ENCODE measurements at regions not wholly inside any gene's neighbourhood (a gene's known extent, or its start where the extent isn't known, plus 50 kb on each side); places are given as distances from the start of the nearest gene placed in this dataset.

DNA sequence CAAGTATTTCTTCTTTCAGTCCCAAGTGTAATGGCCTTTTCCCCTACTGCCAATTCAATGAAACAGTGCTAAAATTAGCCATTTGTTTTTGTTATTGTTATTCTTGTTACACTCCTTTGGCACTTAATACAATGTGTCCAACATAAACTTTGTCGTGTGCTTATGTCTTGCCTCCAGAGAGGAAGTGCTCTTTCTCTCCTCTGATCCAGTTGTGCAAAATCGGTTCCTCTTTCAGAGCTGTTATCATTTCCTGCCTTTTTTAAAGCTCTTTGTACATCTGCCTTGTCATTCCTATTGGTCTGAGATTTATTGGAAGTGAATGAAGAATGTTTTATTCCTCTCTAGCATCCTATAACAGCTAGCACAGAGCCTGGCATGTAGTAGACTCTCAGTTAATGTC is 623.2 kb upstream of the ID2 start:
- Histone ChIP-seq H3K36me3 (ENCODE audit: insufficient read depth, low read length) (no peaks in the 10 kb centered on the region), H3K4me1 (ENCODE audit: insufficient read depth, low read length) (no peaks in the 10 kb centered on the region), H3K4me3 (ENCODE audit: low read length) (no peak overlapping the region), H2AFZ (ENCODE audit: low read depth, low read length) (no peak overlapping the region), H3K9me3 (ENCODE audit: low read length) (no peaks in the 10 kb centered on the region), H3K27me3 (ENCODE audit: insufficient read depth, low read length) (no peaks in the 10 kb centered on the region)

DNA sequence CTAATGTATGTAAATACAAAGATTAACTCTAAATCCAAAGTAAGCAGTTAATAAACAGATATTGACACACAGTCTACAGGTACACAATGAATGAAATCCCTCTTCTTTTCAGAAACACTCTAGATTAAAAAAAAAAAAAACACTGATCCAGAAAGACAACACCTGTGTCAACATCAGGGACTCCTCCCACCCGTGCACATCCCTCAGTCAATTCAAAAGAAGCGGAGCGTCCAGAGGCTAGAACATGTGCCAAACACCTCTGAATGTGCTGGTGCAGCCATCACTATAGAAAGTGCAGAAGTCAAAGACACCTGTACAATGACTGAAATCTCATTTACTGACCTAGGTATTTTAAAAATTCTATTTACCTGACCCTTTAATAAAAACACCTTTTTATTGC is 622.6 kb upstream of the ID2 start:
- no peak overlapping the region for H2AFZ ChIP-seq (ENCODE audit: low read depth, low read length)
- H3K9me3 ChIP-seq (ENCODE audit: low read length): no peaks in the 10 kb centered on the region
- no peak overlapping the region for H3K4me3 ChIP-seq (ENCODE audit: low read length)
- no peaks in the 10 kb centered on the region for H3K4me1 ChIP-seq (ENCODE audit: insufficient read depth, low read length)
- no peaks in the 10 kb centered on the region for H3K27me3 ChIP-seq (ENCODE audit: insufficient read depth, low read length)
- no peaks in the 10 kb centered on the region for H3K36me3 ChIP-seq (ENCODE audit: insufficient read depth, low read length)

DNA sequence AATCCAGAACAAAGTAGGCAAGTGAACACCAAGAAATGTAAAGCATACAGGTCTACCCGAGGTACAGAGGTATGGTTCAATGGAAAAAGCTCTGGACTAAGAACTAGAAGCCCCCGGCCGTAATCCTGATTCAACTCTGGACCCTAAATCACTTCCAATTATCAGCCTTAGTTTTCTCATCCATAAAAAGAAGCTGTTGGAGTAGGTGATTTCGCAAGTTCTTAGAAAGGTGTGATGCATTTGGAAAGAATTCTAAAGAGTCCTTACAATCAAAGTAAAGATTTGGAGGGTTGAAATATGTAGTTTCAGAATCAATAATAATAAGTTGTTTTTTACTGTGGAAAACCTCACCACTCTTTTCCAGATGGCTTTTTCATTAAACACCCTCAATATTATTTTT is 622.1 kb upstream of the ID2 start:
- Histone ChIP-seq H3K36me3 (ENCODE audit: insufficient read depth, low read length) (no peaks in the 10 kb centered on the region), H3K27me3 (ENCODE audit: insufficient read depth, low read length) (no peaks in the 10 kb centered on the region), H2AFZ (ENCODE audit: low read depth, low read length) (no peak overlapping the region), H3K4me3 (ENCODE audit: low read length) (no peak overlapping the region), H3K4me1 (ENCODE audit: insufficient read depth, low read length) (no peaks in the 10 kb centered on the region), H3K9me3 (ENCODE audit: low read length) (peaks cover 2% of the 10 kb centered on the region)

DNA sequence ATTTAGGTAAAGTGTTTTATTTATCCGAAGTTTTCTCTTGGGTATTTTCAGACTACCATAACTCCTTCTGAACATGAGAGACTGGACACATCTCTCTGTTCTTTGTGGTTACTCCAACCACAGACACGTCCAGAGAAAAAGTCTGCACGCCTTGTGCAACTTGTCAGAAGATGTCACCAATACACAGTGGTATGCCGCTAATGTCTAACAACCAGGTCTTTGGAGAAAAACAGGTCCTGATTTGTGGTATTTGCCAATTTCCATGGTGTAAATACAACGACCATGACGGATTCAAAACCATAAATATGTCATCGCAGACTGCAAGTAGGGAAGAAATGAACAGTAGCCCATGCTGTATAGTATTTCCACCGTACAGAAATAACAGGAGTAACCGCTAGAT is 620.6 kb upstream of the ID2 start:
- Histone ChIP-seq H2AFZ (ENCODE audit: low read depth, low read length) (no peak overlapping the region), H3K9me3 (ENCODE audit: low read length) (peaks cover 3% of the 10 kb centered on the region), H3K27me3 (ENCODE audit: insufficient read depth, low read length) (no peaks in the 10 kb centered on the region), H3K4me3 (ENCODE audit: low read length) (no peak overlapping the region), H3K4me1 (ENCODE audit: insufficient read depth, low read length) (no peaks in the 10 kb centered on the region), H3K36me3 (ENCODE audit: insufficient read depth, low read length) (no peaks in the 10 kb centered on the region)

DNA sequence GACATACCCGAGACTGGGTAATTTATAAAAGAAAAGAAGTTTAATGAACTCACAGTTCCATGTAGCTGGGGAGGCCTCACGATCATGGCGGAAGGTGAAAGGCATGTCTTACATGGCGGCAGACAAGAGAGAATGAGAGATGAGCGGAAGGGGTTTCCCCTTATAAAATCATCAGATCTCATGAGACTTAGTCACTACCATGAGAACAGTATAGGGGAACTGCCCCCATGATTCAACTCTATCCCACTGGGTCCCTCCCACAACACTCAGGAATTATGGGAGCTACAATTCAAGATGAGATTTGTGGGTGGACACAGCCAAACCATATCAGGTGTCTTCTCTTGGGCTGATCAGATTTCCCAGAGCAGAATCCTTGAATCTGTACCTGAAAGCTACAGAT is 617.3 kb upstream of the ID2 start:
- Histone ChIP-seq H3K27me3 (ENCODE audit: insufficient read depth, low read length) (no peaks in the 10 kb centered on the region), H3K36me3 (ENCODE audit: insufficient read depth, low read length) (no peaks in the 10 kb centered on the region), H3K9me3 (ENCODE audit: low read length) (peaks cover 3% of the 10 kb centered on the region), H3K4me3 (ENCODE audit: low read length) (no peak overlapping the region), H3K4me1 (ENCODE audit: insufficient read depth, low read length) (no peaks in the 10 kb centered on the region), H2AFZ (ENCODE audit: low read depth, low read length) (no peak overlapping the region)

DNA sequence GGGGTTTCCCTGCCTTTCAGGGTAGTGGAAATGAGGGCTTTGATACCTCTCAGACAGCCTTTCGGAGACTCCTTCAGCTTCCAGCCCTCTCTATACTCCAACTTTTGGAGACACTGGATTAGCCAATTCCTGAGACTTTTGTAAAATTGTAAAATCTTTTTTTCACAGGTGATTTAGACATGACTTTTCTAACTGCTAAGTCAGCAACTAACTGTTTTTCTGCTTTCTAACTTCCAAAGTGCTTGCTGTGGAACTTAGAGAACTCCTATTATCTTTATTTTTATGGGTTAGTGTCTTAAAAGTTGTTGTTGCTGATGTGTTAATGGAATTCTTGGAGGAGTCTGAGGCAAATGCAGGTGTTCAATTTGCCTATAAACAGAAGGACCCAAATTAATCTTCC is 616.7 kb upstream of the ID2 start:
- Histone ChIP-seq H3K27me3 (ENCODE audit: insufficient read depth, low read length) (no peaks in the 10 kb centered on the region), H3K36me3 (ENCODE audit: insufficient read depth, low read length) (no peaks in the 10 kb centered on the region), H3K4me1 (ENCODE audit: insufficient read depth, low read length) (no peaks in the 10 kb centered on the region), H3K9me3 (ENCODE audit: low read length) (peaks cover 3% of the 10 kb centered on the region), H3K4me3 (ENCODE audit: low read length) (no peak overlapping the region), H2AFZ (ENCODE audit: low read depth, low read length) (no peak overlapping the region)

DNA sequence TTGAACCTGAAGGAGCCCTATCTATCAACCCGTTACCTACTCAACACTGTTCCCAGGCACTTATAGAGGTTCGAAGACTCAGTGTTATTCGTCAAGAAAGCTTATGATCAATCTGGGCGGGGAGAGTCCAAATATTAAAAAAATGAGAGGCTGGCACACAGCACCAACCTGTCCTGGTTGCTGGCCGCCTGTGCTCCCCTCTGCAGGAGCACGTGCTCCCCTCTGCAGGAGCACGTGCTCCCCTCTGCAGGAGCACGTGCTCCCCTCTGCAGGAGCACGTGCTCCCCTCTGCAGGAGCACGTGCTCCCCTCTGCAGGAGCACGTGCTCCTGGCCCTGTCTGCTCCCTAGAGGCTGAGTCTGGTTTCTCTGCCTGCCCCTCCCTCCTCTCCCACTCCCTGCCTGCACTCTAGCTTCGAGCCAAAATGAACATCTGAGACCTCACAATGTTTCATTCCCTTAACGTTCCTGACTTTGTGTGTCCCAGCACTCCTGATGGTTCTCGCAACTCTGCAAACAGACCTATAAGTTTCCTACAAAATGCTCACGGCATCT is 614.0 kb upstream of the ID2 start:
- peaks cover 3% of the 10 kb centered on the region for H3K9me3 ChIP-seq (ENCODE audit: low read length)
- H3K4me3 ChIP-seq (ENCODE audit: low read length): no peak overlapping the region
- no peaks in the 10 kb centered on the region for H3K36me3 ChIP-seq (ENCODE audit: insufficient read depth, low read length)
- no peaks in the 10 kb centered on the region for H3K27me3 ChIP-seq (ENCODE audit: insufficient read depth, low read length)
- H3K4me1 ChIP-seq (ENCODE audit: insufficient read depth, low read length): no peaks in the 10 kb centered on the region
- H2AFZ ChIP-seq (ENCODE audit: low read depth, low read length): no peak overlapping the region

DNA sequence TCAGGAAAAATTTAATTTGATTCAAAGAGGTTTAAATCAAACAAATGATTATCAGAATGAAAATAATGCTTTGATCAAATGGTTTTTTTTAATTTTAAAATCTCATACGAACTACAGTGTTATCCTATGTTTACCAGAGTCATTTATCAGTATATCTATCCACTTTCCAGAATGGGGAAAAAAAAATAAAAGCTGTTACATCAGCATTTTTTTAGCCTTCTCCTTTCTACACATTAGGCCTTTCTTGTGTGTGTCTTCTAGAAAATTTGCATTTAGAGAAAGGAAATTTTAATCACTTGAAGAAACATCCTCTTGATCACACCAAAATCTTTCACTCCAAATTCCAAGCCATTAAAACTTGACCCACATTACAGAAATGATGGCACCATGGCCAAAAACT is 608.9 kb upstream of the ID2 start:
- Histone ChIP-seq H3K27me3 (ENCODE audit: insufficient read depth, low read length) (no peaks in the 10 kb centered on the region), H3K9me3 (ENCODE audit: low read length) (no peaks in the 10 kb centered on the region), H3K4me1 (ENCODE audit: insufficient read depth, low read length) (no peaks in the 10 kb centered on the region), H3K36me3 (ENCODE audit: insufficient read depth, low read length) (no peaks in the 10 kb centered on the region), H3K4me3 (ENCODE audit: low read length) (no peak overlapping the region), H2AFZ (ENCODE audit: low read depth, low read length) (no peak overlapping the region)

DNA sequence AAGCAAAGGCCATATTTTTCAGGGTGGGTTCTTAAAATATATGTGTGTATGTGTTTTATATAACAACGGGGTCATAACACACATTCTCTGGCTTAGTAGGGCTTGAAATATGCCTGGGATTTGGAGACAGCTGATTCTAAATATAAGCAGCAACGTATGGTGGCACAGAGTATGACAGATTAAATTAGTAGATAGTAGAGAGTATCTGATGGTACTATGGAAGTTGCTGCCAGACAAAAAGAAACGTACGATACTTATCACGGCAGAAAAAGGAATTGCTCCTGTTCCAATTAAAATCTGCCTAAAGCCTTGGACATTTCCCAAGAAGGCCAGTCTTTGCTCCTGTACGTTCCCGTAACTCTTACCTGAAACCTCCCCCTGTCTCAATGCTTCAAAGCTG is 607.9 kb upstream of the ID2 start:
- no peaks in the 10 kb centered on the region for H3K4me1 ChIP-seq (ENCODE audit: insufficient read depth, low read length)
- H3K27me3 ChIP-seq (ENCODE audit: insufficient read depth, low read length): no peaks in the 10 kb centered on the region
- H3K36me3 ChIP-seq (ENCODE audit: insufficient read depth, low read length): no peaks in the 10 kb centered on the region
- no peak overlapping the region for H2AFZ ChIP-seq (ENCODE audit: low read depth, low read length)
- H3K4me3 ChIP-seq (ENCODE audit: low read length): no peak overlapping the region
- no peaks in the 10 kb centered on the region for H3K9me3 ChIP-seq (ENCODE audit: low read length)

DNA sequence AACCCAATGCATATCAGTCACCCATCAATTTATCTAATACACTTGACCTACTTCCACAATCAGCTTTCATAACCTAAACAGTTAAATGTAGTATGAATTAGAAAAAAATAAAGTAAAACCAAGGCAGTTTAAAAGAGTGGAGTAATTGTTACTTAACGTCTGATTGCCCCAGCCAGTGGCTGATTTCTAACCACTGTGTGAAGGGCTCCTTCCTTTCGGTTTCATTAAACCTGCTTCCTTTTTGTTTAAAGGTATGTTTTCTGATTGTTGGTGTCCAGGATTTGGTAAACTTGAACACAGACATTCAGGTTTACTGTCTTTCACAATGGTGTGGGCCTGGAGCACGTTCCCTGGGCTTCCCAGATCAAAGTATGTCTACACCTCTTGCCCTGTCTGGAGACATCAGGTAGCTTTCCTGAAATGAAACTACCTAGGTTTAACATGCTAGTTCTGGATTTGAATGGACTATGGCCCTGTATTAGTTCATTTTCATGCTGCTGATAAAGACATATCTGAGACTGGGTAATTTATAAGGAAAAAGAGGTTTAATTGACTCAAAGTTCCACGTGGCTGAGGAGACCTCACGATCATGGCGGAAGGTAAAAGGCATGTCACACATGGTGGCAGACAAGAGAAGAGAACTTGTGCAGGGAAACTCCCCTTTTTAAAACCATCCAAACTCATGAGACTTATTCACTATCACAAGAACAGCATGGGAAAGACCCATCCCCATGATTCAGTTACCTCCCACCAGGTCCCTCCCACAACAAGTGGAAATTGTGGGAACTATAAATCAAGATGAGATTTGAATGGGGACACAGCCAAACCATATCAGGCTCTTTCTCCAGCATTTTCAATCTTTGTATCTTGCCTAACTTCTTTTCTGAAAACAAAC is 605.2 kb upstream of the ID2 start:
- no peak overlapping the region for H3K4me3 ChIP-seq (ENCODE audit: low read length)
- H3K9me3 ChIP-seq (ENCODE audit: low read length): no peaks in the 10 kb centered on the region
- no peak overlapping the region for H2AFZ ChIP-seq (ENCODE audit: low read depth, low read length)
- H3K4me1 ChIP-seq (ENCODE audit: insufficient read depth, low read length): no peaks in the 10 kb centered on the region
- no peaks in the 10 kb centered on the region for H3K27me3 ChIP-seq (ENCODE audit: insufficient read depth, low read length)
- H3K36me3 ChIP-seq (ENCODE audit: insufficient read depth, low read length): no peaks in the 10 kb centered on the region

DNA sequence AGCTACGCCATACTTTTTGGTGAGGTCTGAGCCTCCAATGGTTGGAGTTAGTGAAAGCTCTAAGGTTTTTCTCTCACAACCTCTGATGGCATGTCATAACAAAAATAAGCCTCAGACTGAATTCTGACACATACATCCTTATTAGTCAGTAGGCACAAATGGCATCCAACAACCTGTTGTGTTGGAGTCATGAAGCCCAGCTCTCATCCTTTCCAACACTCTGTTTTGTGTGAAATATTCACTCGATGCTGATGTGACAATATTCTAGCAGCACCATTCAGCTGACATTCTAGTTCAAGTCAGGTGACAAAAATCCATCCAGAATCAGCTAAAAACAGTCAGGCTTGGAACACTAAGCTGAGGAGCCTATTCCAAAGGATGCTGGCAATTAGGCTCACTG is 603.2 kb upstream of the ID2 start:
- Histone ChIP-seq H2AFZ (ENCODE audit: low read depth, low read length) (no peak overlapping the region), H3K36me3 (ENCODE audit: insufficient read depth, low read length) (no peaks in the 10 kb centered on the region)

DNA sequence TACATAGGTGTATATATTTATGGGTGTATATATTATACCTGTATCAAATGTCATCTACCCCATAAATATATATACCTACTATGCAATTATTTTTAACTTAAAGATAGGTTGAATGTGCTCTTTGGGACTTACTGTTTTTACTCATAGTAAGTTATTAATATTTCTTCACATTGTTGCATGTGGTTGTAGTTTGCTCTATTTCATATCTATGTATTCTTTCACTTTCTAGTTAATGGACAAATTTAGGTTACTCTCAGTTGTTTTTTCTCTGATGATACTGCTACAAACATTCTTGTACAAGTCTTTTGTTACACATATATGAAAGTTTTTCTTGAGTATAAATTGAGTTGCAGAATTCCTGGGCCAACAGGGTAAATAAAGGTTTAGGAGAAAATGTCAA is 601.8 kb upstream of the ID2 start:
- H3K9me3 ChIP-seq (ENCODE audit: low read length): no peaks in the 10 kb centered on the region

More for the DNA sequence above, 603.2 kb upstream of the ID2 start:
- H3K9me3 ChIP-seq (ENCODE audit: low read length): no peaks in the 10 kb centered on the region
- H3K4me3 ChIP-seq (ENCODE audit: low read length): no peak overlapping the region
- H3K4me1 ChIP-seq (ENCODE audit: insufficient read depth, low read length): no peaks in the 10 kb centered on the region
- no peaks in the 10 kb centered on the region for H3K27me3 ChIP-seq (ENCODE audit: insufficient read depth, low read length)

DNA sequence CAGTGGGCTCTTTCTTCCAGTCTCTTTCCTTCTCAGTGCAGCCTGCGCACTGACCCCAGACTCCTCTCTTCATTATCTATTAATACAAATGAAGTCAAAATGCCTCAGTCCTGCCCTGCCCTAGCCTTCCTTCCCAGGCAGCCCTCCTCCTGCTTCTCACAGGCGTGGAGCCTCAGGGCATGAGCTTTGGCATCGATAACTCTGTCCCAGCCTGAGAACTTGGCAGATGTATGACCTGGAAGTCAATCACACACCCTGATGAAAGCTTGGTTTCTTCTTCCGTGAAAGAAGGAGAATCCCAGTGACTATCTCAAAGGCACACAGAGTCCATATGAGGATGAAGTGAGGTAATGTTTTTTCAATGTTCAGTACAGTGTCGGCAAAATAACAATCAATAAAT is 600.7 kb upstream of the ID2 start:
- H2AFZ ChIP-seq (ENCODE audit: low read depth, low read length): no peak overlapping the region
- H3K4me1 ChIP-seq (ENCODE audit: insufficient read depth, low read length): no peaks in the 10 kb centered on the region
- H3K4me3 ChIP-seq (ENCODE audit: low read length): no peak overlapping the region
- H3K9me3 ChIP-seq (ENCODE audit: low read length): no peaks in the 10 kb centered on the region
- H3K27me3 ChIP-seq (ENCODE audit: insufficient read depth, low read length): no peaks in the 10 kb centered on the region
- no peaks in the 10 kb centered on the region for H3K36me3 ChIP-seq (ENCODE audit: insufficient read depth, low read length)

More for the DNA sequence above, 601.8 kb upstream of the ID2 start:
- no peak overlapping the region for H2AFZ ChIP-seq (ENCODE audit: low read depth, low read length)
- H3K4me3 ChIP-seq (ENCODE audit: low read length): no peak overlapping the region
- H3K36me3 ChIP-seq (ENCODE audit: insufficient read depth, low read length): no peaks in the 10 kb centered on the region
- H3K4me1 ChIP-seq (ENCODE audit: insufficient read depth, low read length): no peaks in the 10 kb centered on the region
- no peaks in the 10 kb centered on the region for H3K27me3 ChIP-seq (ENCODE audit: insufficient read depth, low read length)

DNA sequence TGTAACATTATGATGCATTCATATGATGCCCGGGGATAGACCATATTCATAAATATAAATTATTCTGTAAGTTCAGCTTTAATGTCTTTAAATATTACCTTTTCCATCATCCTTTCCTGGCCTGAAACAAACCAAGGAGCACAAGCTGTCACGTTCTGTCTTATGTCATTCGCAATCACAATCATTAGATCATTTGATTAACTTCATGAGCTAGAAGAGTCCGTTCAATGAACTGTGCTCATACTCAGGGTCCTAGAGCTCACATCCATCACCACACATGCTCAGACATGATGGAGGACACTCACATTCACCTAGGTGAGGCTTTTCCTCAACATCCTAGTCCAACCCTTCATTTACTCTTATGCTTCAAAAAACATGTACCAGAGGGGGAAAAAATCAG is 599.0 kb upstream of the ID2 start:
- Histone ChIP-seq H3K4me3 (ENCODE audit: low read length) (no peak overlapping the region), H2AFZ (ENCODE audit: low read depth, low read length) (no peak overlapping the region), H3K9me3 (ENCODE audit: low read length) (no peaks in the 10 kb centered on the region), H3K36me3 (ENCODE audit: insufficient read depth, low read length) (no peaks in the 10 kb centered on the region), H3K27me3 (ENCODE audit: insufficient read depth, low read length) (no peaks in the 10 kb centered on the region), H3K4me1 (ENCODE audit: insufficient read depth, low read length) (no peaks in the 10 kb centered on the region)

All from neuron (in vitro differentiated cells).